Upper lobe of left lung (tissue), 6 donors: ENCODE measurements at regions not wholly inside any gene's neighbourhood (a gene's known extent, or its start where the extent isn't known, plus 50 kb on each side); places are given as distances from the start of the nearest gene placed in this dataset.

Source experiments
- ATAC-seq, 2 donors: fragments of 200-7000 bp; cut with Tn5 transposase; one replicate each; pipeline ENCODE4 v1.9.1; 2022; ENCODE audit warnings: mild to moderate bottlenecking in 2 of 2, moderate library complexity in 2 of 2; ENCODE audit not compliant: low FRiP score in 2 of 2
- DNase-seq, 2 donors: peaks; one replicate each; pipeline ENCODE4 v3.0.0-alpha.2; 2019 to 2020
- H3K27ac ChIP-seq, 4 donors: fragments of 200-600 bp; sonication (generic); one replicate each; pipeline ENCODE4 v1.5.1; 2016 to 2019
- H3K27me3 ChIP-seq, 4 donors: fragments of 200-600 bp; sonication (generic); one replicate each; pipeline ENCODE4 v1.5.1; 2017 to 2019
- H3K36me3 ChIP-seq, 4 donors: fragments of 200-600 bp; sonication (generic); one replicate each; pipeline ENCODE4 v1.5.1; 2016 to 2019
- H3K4me1 ChIP-seq, 4 donors: fragments of 200-600 bp; sonication (generic); one replicate each; pipeline ENCODE4 v1.5.1; 2018 to 2019
- H3K4me3 ChIP-seq, 4 donors: fragments of 200-600 bp; sonication (generic); one replicate each; pipeline ENCODE4 v1.5.1; 2017 to 2019; ENCODE audit warnings: mild to moderate bottlenecking in 2 of 4, moderate library complexity in 1 of 4
- H3K9me3 ChIP-seq, 4 donors: fragments of 200-600 bp; sonication (generic); one replicate each; pipeline ENCODE4 v1.5.1; 2018 to 2019
- CTCF ChIP-seq, 6 experiments: fragments of 450-650 bp in 4 of 6; fragments of 200-600 bp in 2 of 6; sonication (generic) in 2 of 6; IDR thresholded peaks; one replicate each; pipeline ENCODE4 v1.5.1; 2016 to 2019; ENCODE audit warnings: antibody characterized with exemption in 6 of 6
- EP300 ChIP-seq, 4 donors: sonication (generic); formaldehyde crosslinking; IDR thresholded peaks; one replicate each; pipeline ENCODE4 v1.5.1; 2017; ENCODE audit warnings: antibody characterized with exemption in 4 of 4, control low read depth in 2 of 4
- POLR2A ChIP-seq, 4 donors: fragments of 450-650 bp; IDR thresholded peaks; one replicate each; pipeline ENCODE4 v1.5.1; 2016 to 2017; ENCODE audit warnings: antibody characterized with exemption in 4 of 4, mild to moderate bottlenecking in 2 of 4
- POLR2AphosphoS5 ChIP-seq, 2 donors: sonication (generic); formaldehyde crosslinking; IDR thresholded peaks; one replicate each; pipeline ENCODE4 v1.5.1; 2017; ENCODE audit warnings: antibody characterized with exemption in 2 of 2
- WGBS, 2 donors: methylation state at CpG; one replicate each; pipeline ENCODE4 v1.1.5; 2017 to 2018; 5-methylcytosine and 5-hydroxymethylcytosine counted together
- donor health status: DM: no; HTN: no; CAD: no; lungs with moderate emphysema.
- donor health status: DM: no; HTN: yes; CAD: no; lungs with severe emphysema.

DNA sequence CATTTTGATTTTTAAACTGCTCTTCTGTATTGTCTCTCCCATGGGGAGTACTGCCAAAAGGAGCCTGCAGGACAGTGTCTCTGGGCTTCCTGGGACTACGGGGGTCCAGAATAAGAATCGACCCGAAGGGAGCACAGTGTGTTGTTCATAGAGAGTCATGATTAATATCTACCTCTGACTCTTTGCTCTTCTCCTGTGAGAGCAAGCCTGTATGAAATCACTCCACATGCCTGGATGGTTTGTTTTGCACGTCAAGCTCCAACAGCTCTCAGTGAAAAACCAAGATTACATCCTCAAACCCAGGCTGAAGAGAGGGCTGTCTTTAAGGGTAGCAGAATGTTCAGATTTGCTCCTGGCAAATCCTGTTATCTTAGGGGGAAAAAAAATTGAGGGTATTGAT is 1860.0 kb upstream of the WWC1 start:
- WGBS, 2 donors: 13 to 23% methylated on average over 4 of the region's 4 CpGs
- Histone ChIP-seq H3K27ac (no peak overlapping the region), H3K27me3 (no peaks in the 10 kb centered on the region), H3K9me3 (no peaks in the 10 kb centered on the region), H3K4me3 (no peak overlapping the region), H3K4me1 (no peaks in the 10 kb centered on the region), H3K36me3 (no peaks in the 10 kb centered on the region)
- ATAC-seq: no peak
- no peak for DNase-seq
- TF ChIP-seq EP300 (IDR thresholded peaks at IDR 0.05): no peak

DNA sequence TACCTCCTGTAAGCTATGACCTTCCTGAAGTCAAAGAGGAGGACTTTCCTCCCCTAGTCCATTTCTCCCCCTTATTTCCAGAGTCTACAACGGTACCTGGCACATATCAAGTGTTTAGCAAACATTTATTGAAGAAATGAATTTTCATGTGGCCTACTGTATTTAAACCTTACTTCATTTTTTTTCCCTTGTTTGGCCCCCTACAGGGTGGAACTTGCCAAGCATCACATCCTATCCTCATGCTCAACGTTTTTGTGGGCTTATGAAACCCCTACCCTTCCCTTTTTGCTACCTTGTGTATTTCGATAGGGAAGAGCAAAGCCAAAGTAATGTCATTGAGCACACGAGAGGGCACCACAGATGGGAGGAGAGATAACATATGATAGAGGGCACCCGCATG is 1857.8 kb upstream of the WWC1 start:
- 65 to 79% methylated on average over 5 of the region's 5 CpGs for WGBS, 2 donors
- Histone ChIP-seq H3K4me3 (no peak overlapping the region), H3K9me3 (no peaks in the 10 kb centered on the region), H3K4me1 (no peaks in the 10 kb centered on the region), H3K27me3 (no peaks in the 10 kb centered on the region), H3K27ac (no peak overlapping the region), H3K36me3 (no peaks in the 10 kb centered on the region)
- DNase-seq (no peak), ATAC-seq (no peak)
- TF ChIP-seq CTCF (IDR thresholded peaks at IDR 0.05) (no peak), POLR2A (IDR thresholded peaks at IDR 0.05) (no peak), EP300 (IDR thresholded peaks at IDR 0.05) (no peak), POLR2AphosphoS5 (IDR thresholded peaks at IDR 0.05) (no peak)

DNA sequence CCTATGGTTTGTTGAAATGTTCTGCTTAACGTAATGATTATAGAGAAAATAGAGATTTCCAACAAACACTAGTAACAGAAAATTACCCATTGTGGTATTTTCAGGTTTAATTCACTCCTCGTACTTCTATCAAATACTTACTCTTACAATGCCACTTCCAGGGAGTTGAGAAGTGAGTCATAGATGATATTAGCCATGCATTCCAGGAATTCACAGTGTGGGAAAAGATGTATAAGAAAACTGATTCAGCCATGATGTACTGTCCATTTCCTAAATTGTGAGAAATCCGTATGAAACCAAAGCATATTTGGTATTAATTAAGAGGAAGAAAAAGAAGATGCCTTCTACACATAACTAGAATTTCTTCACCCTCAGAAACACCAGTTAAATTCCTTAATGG is 1854.6 kb upstream of the WWC1 start:
- no peaks in the 10 kb centered on the region for H3K36me3 ChIP-seq
- DNase-seq (no peak), ATAC-seq (no peak)
- WGBS, 2 donors: 71 to 75% methylated on average over 3 of the region's 3 CpGs
- H3K4me1 ChIP-seq: no peaks in the 10 kb centered on the region
- no peak overlapping the region for H3K4me3 ChIP-seq
- no peaks in the 10 kb centered on the region for H3K9me3 ChIP-seq
- H3K27ac ChIP-seq: no peak overlapping the region
- H3K27me3 ChIP-seq: no peaks in the 10 kb centered on the region
- TF ChIP-seq CTCF (IDR thresholded peaks at IDR 0.05): no peak
- no peak for TF ChIP-seq POLR2AphosphoS5 (IDR thresholded peaks at IDR 0.05)
- TF ChIP-seq POLR2A (IDR thresholded peaks at IDR 0.05): no peak
- no peak for TF ChIP-seq EP300 (IDR thresholded peaks at IDR 0.05)

- no peaks in the 10 kb centered on the region for H3K9me3 ChIP-seq
- no peaks in the 10 kb centered on the region for H3K4me1 ChIP-seq
- H3K36me3 ChIP-seq: no peaks in the 10 kb centered on the region
- H3K27me3 ChIP-seq: no peaks in the 10 kb centered on the region
- TF ChIP-seq CTCF (IDR thresholded peaks at IDR 0.05) (no peak), POLR2AphosphoS5 (IDR thresholded peaks at IDR 0.05) (no peak)
- WGBS, 2 donors: 83 to 90% methylated on average over 3 of the region's 3 CpGs
- H3K27ac ChIP-seq: no peak overlapping the region
- ATAC-seq (no peak), DNase-seq (no peak)
- H3K4me3 ChIP-seq: no peak overlapping the region
These were observed 1805.1 kb upstream of the WWC1 start for GRCh38 chr5:166486348-166486747.

GRCh38 chr5:166488560-166488959 is 1802.9 kb upstream of the WWC1 start:
- Histone ChIP-seq H3K36me3 (no peaks in the 10 kb centered on the region), H3K4me1 (no peaks in the 10 kb centered on the region), H3K27ac (no peak overlapping the region), H3K27me3 (no peaks in the 10 kb centered on the region), H3K4me3 (no peak overlapping the region), H3K9me3 (no peaks in the 10 kb centered on the region)
- ATAC-seq (no peak), DNase-seq (no peak)
- TF ChIP-seq EP300 (IDR thresholded peaks at IDR 0.05) (no peak), CTCF (IDR thresholded peaks at IDR 0.05) (no peak), POLR2A (IDR thresholded peaks at IDR 0.05) (no peak), POLR2AphosphoS5 (IDR thresholded peaks at IDR 0.05) (no peak)
- WGBS, 2 donors: 84 to 85% methylated on average over 3 of the region's 3 CpGs
